GM12864 (cell line): ENCODE measurements at regions not wholly inside any gene's neighbourhood (a gene's known extent, or its start where the extent isn't known, plus 50 kb on each side); places are given as distances from the start of the nearest gene placed in this dataset.

Source experiments
- DNase-seq: peaks from one replicate; pipeline ENCODE4 v3.0.0-alpha.2; 2011; ENCODE audit warnings: low read depth
- H3K4me3 ChIP-seq: 2 replicates; pipeline ENCODE4 v1.5.1; 2011; ENCODE audit warnings: mild to moderate bottlenecking, low read depth, low read length, control low read depth
- CTCF ChIP-seq: IDR thresholded peaks from 2 replicates; pipeline ENCODE4 v1.5.1; 2011; ENCODE audit warnings: low read depth, mild to moderate bottlenecking, moderate library complexity, low read length, control low read depth, inconsistent platforms; ENCODE audit errors: missing control alignments

GRCh38 chr18:30343090-30343489 is 699.5 kb downstream of the DSC3 start:
- no peak for DNase-seq
- H3K4me3 ChIP-seq: no peak overlapping the region
- TF ChIP-seq CTCF: no peak

- TF ChIP-seq CTCF: no peak
- H3K4me3 ChIP-seq: no peak overlapping the region
- DNase-seq: no peak
These were observed 699.9 kb downstream of the DSC3 start for GRCh38 chr18:30342675-30343074.

GRCh38 chr18:30334781-30335180 is 707.8 kb downstream of the DSC3 start:
- no peak overlapping the region for H3K4me3 ChIP-seq
- no peak for TF ChIP-seq CTCF
- no peak for DNase-seq

- H3K4me3 ChIP-seq: no peak overlapping the region
- DNase-seq: no peak
- TF ChIP-seq CTCF: no peak
These were observed 709.2 kb downstream of the DSC3 start for GRCh38 chr18:30333310-30333709.

GRCh38 chr18:30328839-30329238 is 713.7 kb downstream of the DSC3 start:
- TF ChIP-seq CTCF: no peak
- H3K4me3 ChIP-seq: no peak overlapping the region
- DNase-seq: no peak

GRCh38 chr18:30302181-30302580 is 740.4 kb downstream of the DSC3 start:
- no peak overlapping the region for H3K4me3 ChIP-seq
- TF ChIP-seq CTCF: no peak
- no peak for DNase-seq

GRCh38 chr18:30298769-30299168 is 743.8 kb downstream of the DSC3 start:
- no peak for DNase-seq

More at GRCh38 chr18:30298769-30299168, 743.8 kb downstream of the DSC3 start:
- no peak for TF ChIP-seq CTCF
- no peak overlapping the region for H3K4me3 ChIP-seq
